MCF 10A (cell line): ENCODE measurements at regions not wholly inside any gene's neighbourhood (a gene's known extent, or its start where the extent isn't known, plus 50 kb on each side); places are given as distances from the start of the nearest gene placed in this dataset.

Experiments used
- BruUV-seq: library from RNA; stranded (reverse); fragments of 400-500 nt; replicated peaks from 2 replicates; lab custom pipeline; 2021; lab: Mats Ljungman, UMichigan
- CTCF ChIA-PET: fragments of 300-600 bp; sonication (Branson Sonifier 250); formaldehyde crosslinking; extraction: SDS; loops from one replicate; lab custom pipeline; 2021; ENCODE audit warnings: antibody characterized with exemption, inconsistent platforms; lab: Yijun Ruan, JAX
- POLR2A ChIA-PET: fragments of 300-600, 350-650 bp; sonication (Branson Sonifier 250); formaldehyde crosslinking; extraction: SDS; loops from one replicate; lab custom pipeline; 2020; ENCODE audit warnings: antibody characterized with exemption, inconsistent platforms; lab: Yijun Ruan, JAX
- DNase-seq: peaks from one replicate; pipeline ENCODE4 v3.0.0-alpha.2; 2018; ENCODE audit not compliant: unreplicated experiment
- H3K27ac Mint-ChIP-seq: one replicate; pipeline ENCODE4 v1.8.0; 2022; ENCODE audit warnings: mild to moderate bottlenecking, low read depth, mixed read lengths; ENCODE audit not compliant: unreplicated experiment
- H3K27me3 Mint-ChIP-seq: one replicate; pipeline ENCODE4 v1.8.0; 2022; ENCODE audit warnings: mixed read lengths; ENCODE audit not compliant: insufficient read depth, unreplicated experiment
- H3K36me3 Mint-ChIP-seq: one replicate; pipeline ENCODE4 v1.8.0; 2022; ENCODE audit warnings: mild to moderate bottlenecking, moderate library complexity, mixed read lengths; ENCODE audit not compliant: insufficient read depth, unreplicated experiment
- H3K4me1 Mint-ChIP-seq: one replicate; pipeline ENCODE4 v1.8.0; 2022; ENCODE audit warnings: mixed read lengths; ENCODE audit not compliant: insufficient read depth, unreplicated experiment
- H3K4me3 Mint-ChIP-seq: one replicate; pipeline ENCODE4 v1.8.0; 2022; ENCODE audit warnings: mild to moderate bottlenecking, moderate library complexity, mixed read lengths; ENCODE audit not compliant: unreplicated experiment
- H3K9me3 Mint-ChIP-seq: one replicate; pipeline ENCODE4 v1.8.0; 2022; ENCODE audit warnings: mixed read lengths; ENCODE audit not compliant: unreplicated experiment
- CTCF ChIP-seq: fragments of 200-600 bp; IDR thresholded peaks from one replicate; pipeline ENCODE4 v1.8.0; 2022; ENCODE audit warnings: antibody characterized with exemption, mild to moderate bottlenecking; ENCODE audit not compliant: unreplicated experiment
- intact Hi-C: fragments of 100-400 bp; cut with micrococcal nuclease; formaldehyde crosslinking; loops from 2 replicates; pipeline ENCODE4 v1.14.1; 2022

- Mint-ChIP-seq H3K4me1 (no peaks in the 10 kb centered on the region), H3K4me3 (no peak overlapping the region), H3K27me3 (no peaks in the 10 kb centered on the region), H3K27ac (no peak overlapping the region), H3K9me3 (no peaks in the 10 kb centered on the region), H3K36me3 (no peaks in the 10 kb centered on the region)
- DNase-seq = no peak
- POLR2A ChIA-PET = no interaction called here
- no TSS peak for BruUV-seq
- CTCF ChIA-PET = interaction anchor here (0.6 kb wide), 1 partner anchor 203 kb away, joined by 3 read pairs; no protein-coding TSS in a partner anchor
- intact Hi-C loops = no loop called here
- no peak for TF ChIP-seq CTCF
These were observed 1039.2 kb upstream of the MIR17HG start for GRCh38 chr13:90308249-90308648.

GRCh38 chr13:90311929-90312328 lies 1035.6 kb upstream of the MIR17HG start:
- Mint-ChIP-seq H3K9me3 (no peaks in the 10 kb centered on the region), H3K4me3 (no peak overlapping the region), H3K27me3 (no peaks in the 10 kb centered on the region), H3K27ac (no peak overlapping the region), H3K4me1 (no peaks in the 10 kb centered on the region), H3K36me3 (no peaks in the 10 kb centered on the region)
- TF ChIP-seq CTCF = no peak
- ChIA-PET POLR2A (no interaction called here), CTCF (no interaction called here)
- DNase-seq = no peak
- intact Hi-C loops = no loop called here
- BruUV-seq = no TSS peak

GRCh38 chr13:90315061-90315460 lies 1032.4 kb upstream of the MIR17HG start:
- intact Hi-C loops = no loop called here
- Mint-ChIP-seq H3K4me1 (no peaks in the 10 kb centered on the region), H3K27me3 (no peaks in the 10 kb centered on the region), H3K36me3 (no peaks in the 10 kb centered on the region), H3K4me3 (no peak overlapping the region), H3K9me3 (no peaks in the 10 kb centered on the region), H3K27ac (no peak overlapping the region)
- no peak for TF ChIP-seq CTCF
- no TSS peak for BruUV-seq
- ChIA-PET POLR2A (no interaction called here), CTCF (no interaction called here)
- DNase-seq = no peak

- no peaks in the 10 kb centered on the region for H3K27me3 Mint-ChIP-seq
- no peaks in the 10 kb centered on the region for H3K36me3 Mint-ChIP-seq
- POLR2A ChIA-PET = no interaction called here
- DNase-seq = no peak
- H3K27ac Mint-ChIP-seq = no peak overlapping the region
- BruUV-seq = no TSS peak
- no peaks in the 10 kb centered on the region for H3K9me3 Mint-ChIP-seq
- H3K4me3 Mint-ChIP-seq = no peak overlapping the region
- TF ChIP-seq CTCF = no peak
- no peaks in the 10 kb centered on the region for H3K4me1 Mint-ChIP-seq
- intact Hi-C loops = no loop called here
- CTCF ChIA-PET = no interaction called here
These were observed 1026.8 kb upstream of the MIR17HG start for GRCh38 chr13:90320664-90321063.
